OCI-LY3 (cell line): ENCODE measurements at regions not wholly inside any gene's neighbourhood (a gene's known extent, or its start where the extent isn't known, plus 50 kb on each side); places are given as distances from the start of the nearest gene placed in this dataset.

Experiments used
- H2AFZ ChIP-seq: fragments of 200-600, 300-600 bp; shearing (Covaris generic); 2 replicates; pipeline ENCODE4 v1.6.0; 2014; ENCODE audit warnings: antibody characterized with exemption, low read depth, low read length
- H3K27ac ChIP-seq: fragments of 200-600, 300-600 bp; sonication (generic); 2 replicates; pipeline ENCODE4 v1.5.1; 2014; ENCODE audit warnings: mild to moderate bottlenecking, low read length, moderate library complexity, mixed read lengths
- H3K27me3 ChIP-seq: fragments of 200-600, 300-600 bp; sonication (generic); 2 replicates; pipeline ENCODE4 v1.6.1; 2014; ENCODE audit warnings: low read depth, low read length, mixed read lengths
- H3K36me3 ChIP-seq: fragments of 200-600, 300-600 bp; sonication (generic); replicated peaks from 2 replicates; pipeline ENCODE3; 2014; ENCODE audit warnings: low read depth, low read length, mixed read lengths
- H3K4me1 ChIP-seq: fragments of 300-600, 200-600 bp; sonication (generic); 2 replicates; pipeline ENCODE4 v1.6.1; 2014; ENCODE audit warnings: low read length, mixed read lengths
- H3K4me2 ChIP-seq: fragments of 200-600, 300-600 bp; sonication (generic); 2 replicates; pipeline ENCODE4 v1.6.1; 2014; ENCODE audit warnings: low read length, mixed read lengths
- H3K4me3 ChIP-seq: fragments of 300-600, 200-600 bp; sonication (generic); 2 replicates; pipeline ENCODE4 v1.5.1; 2014; ENCODE audit warnings: antibody characterized with exemption, mild to moderate bottlenecking, low read length, moderate library complexity
- H3K79me2 ChIP-seq: fragments of 300-600, 200-600 bp; shearing (Covaris generic); 2 replicates; pipeline ENCODE4 v1.6.1; 2014; ENCODE audit warnings: mild to moderate bottlenecking, low read length, mixed read lengths
- H3K9ac ChIP-seq: fragments of 300-600, 200-600 bp; shearing (Covaris generic); 2 replicates; pipeline ENCODE4 v1.6.0; 2014; ENCODE audit warnings: mild to moderate bottlenecking, low read length, moderate library complexity
- H3K9me3 ChIP-seq: fragments of 200-600, 300-600 bp; shearing (Covaris generic); 2 replicates; pipeline ENCODE4 v1.6.1; 2014; ENCODE audit warnings: low read length, mixed read lengths; ENCODE audit not compliant: insufficient read depth
- H4K20me1 ChIP-seq: fragments of 200-600, 300-600 bp; sonication (generic); 2 replicates; pipeline ENCODE4 v1.6.1; 2016; ENCODE audit warnings: low read length, mixed read lengths; ENCODE audit not compliant: insufficient read depth
- CTCF ChIP-seq: fragments of 200-600, 300-600 bp; sonication (generic); IDR thresholded peaks from 2 replicates; pipeline ENCODE4 v1.5.1; 2014; ENCODE audit warnings: antibody characterized with exemption, low read length, low read depth
- EZH2phosphoT487 ChIP-seq: fragments of 200-600 bp; shearing (Covaris generic); IDR thresholded peaks from 2 replicates; pipeline ENCODE4 v1.6.1; 2018; ENCODE audit warnings: antibody characterized with exemption, mixed run types, low read depth

- H3K4me2 ChIP-seq = no peak overlapping the region
- no peaks in the 10 kb centered on the region for H3K79me2 ChIP-seq
- H3K9ac ChIP-seq = no peak overlapping the region
- H2AFZ ChIP-seq = no peak overlapping the region
- no peaks in the 10 kb centered on the region for H3K27me3 ChIP-seq
- no peaks in the 10 kb centered on the region for H3K9me3 ChIP-seq
- TF ChIP-seq CTCF = no peak
- no peak for TF ChIP-seq EZH2phosphoT487
- no peak overlapping the region for H3K27ac ChIP-seq
- H4K20me1 ChIP-seq = no peaks in the 10 kb centered on the region
- H3K4me3 ChIP-seq = no peak overlapping the region
- no peaks in the 10 kb centered on the region for H3K4me1 ChIP-seq
- no peaks in the 10 kb centered on the region for H3K36me3 ChIP-seq
These were observed 220.6 kb upstream of the RPL34 start for GRCh38 chr4:108399610-108400265.

GRCh38 chr4:108398836-108399235, 221.5 kb upstream of the RPL34 start:
- H3K4me2 ChIP-seq = no peak overlapping the region
- H3K27me3 ChIP-seq = no peaks in the 10 kb centered on the region
- no peak overlapping the region for H3K4me3 ChIP-seq
- no peaks in the 10 kb centered on the region for H3K36me3 ChIP-seq
- no peak overlapping the region for H3K27ac ChIP-seq
- no peaks in the 10 kb centered on the region for H3K4me1 ChIP-seq
- no peaks in the 10 kb centered on the region for H4K20me1 ChIP-seq
- no peak overlapping the region for H3K9ac ChIP-seq
- no peak overlapping the region for H2AFZ ChIP-seq
- no peak for TF ChIP-seq CTCF
- TF ChIP-seq EZH2phosphoT487 = no peak
- H3K9me3 ChIP-seq = no peaks in the 10 kb centered on the region
- no peaks in the 10 kb centered on the region for H3K79me2 ChIP-seq

DNA sequence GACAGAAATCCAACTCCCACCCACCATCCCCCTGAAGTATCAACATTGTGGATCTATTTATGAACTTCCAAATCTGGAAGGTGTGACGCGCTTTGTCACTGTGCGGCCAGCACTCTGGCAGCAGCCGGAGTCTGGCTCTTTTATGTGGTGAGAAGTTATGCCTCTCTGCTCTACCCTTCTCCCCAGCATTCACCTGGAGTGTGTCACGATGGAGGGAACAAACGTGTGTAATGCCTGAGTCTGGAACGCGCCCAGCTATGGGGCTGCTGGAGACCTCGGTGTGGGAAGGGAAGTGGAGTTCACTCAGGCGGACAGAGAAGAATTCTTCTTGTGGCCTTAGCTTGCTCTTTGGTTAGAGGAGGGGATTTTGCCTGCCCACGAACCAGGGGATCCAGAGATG, 222.1 kb upstream of the RPL34 start:
- Histone ChIP-seq H3K4me2 (no peak overlapping the region), H3K27me3 (no peaks in the 10 kb centered on the region), H4K20me1 (no peaks in the 10 kb centered on the region), H2AFZ (no peak overlapping the region), H3K9ac (no peak overlapping the region), H3K27ac (no peak overlapping the region), H3K4me1 (no peaks in the 10 kb centered on the region), H3K79me2 (no peaks in the 10 kb centered on the region), H3K36me3 (no peaks in the 10 kb centered on the region), H3K9me3 (no peaks in the 10 kb centered on the region), H3K4me3 (no peak overlapping the region)
- TF ChIP-seq CTCF (no peak), EZH2phosphoT487 (no peak)

DNA sequence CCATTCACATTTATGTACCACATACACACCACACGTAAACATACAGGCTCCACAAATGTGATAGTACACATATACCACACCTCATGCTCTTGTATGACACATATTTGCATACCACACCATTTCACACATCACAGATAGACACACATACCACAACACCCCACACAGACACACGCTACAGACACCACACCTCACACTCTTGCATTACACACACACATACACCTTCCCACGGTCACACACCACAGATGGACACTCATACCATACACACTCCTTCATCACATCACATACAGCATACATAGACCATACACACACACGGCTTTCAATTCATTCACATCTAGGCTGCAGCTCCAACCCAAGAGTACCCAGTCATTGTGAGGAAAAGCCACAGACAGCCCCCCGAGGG, 222.5 kb upstream of the RPL34 start:
- Histone ChIP-seq H3K4me2 (no peak overlapping the region), H4K20me1 (no peaks in the 10 kb centered on the region), H2AFZ (no peak overlapping the region)

More for the DNA sequence above, 222.5 kb upstream of the RPL34 start:
- no peak overlapping the region for H3K27ac ChIP-seq
- H3K4me3 ChIP-seq = no peak overlapping the region
- H3K9ac ChIP-seq = no peak overlapping the region
- no peaks in the 10 kb centered on the region for H3K9me3 ChIP-seq
- TF ChIP-seq EZH2phosphoT487 (no peak), CTCF (no peak)
- no peaks in the 10 kb centered on the region for H3K36me3 ChIP-seq
- no peaks in the 10 kb centered on the region for H3K27me3 ChIP-seq
- no peaks in the 10 kb centered on the region for H3K4me1 ChIP-seq
- H3K79me2 ChIP-seq = no peaks in the 10 kb centered on the region
